Skin of body (tissue), 1 donor: ENCODE measurements at regions not wholly inside any gene's neighbourhood (a gene's known extent, or its start where the extent isn't known, plus 50 kb on each side); places are given as distances from the start of the nearest gene placed in this dataset.

Experiments used
- DNase-seq: peaks from one replicate; lab custom pipeline; 2025; lab: John Stamatoyannopoulos, UW

DNA sequence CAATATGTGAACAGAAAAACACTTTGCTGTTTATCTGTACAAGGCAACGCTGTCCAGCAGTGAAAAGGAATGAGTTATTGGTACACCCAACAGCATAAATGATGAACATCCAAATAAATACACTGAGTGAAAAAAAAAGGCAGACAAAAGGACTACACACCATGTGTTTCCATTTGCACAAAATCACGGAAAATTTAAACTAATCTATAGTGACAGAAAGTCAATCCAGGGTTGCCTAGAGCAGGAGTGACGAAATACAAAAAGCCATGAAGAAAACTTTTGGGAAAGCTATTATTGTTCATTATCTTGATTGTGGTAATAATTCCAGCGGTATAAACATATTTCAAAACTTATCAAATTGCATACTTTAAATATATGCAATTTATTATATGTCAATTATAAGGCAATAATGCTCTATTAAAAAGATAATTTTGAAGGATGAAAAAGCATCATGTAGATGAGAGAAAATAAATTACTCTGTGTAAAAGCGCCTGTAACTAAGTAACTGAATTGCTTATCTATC lies 578.0 kb upstream of the TMEM132C start:
- no peak for DNase-seq

DNA sequence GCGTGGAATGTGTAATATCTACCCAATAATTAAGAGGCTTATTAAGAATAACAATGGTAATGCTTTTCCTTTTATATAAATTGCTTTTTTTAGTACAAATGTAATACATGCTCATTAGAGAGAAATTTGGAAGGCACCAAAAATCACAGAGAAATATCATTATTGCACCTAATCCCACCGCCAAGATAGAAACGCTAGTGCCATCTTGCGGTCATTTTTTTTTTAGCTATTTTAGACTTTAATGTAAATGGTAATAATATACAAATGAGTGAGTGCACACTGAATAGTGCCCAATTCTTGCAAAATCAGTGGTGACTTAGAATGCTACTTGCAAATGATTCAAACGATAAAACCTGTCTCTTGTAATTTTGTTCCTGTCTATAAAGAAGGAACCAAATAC lies 576.8 kb upstream of the TMEM132C start:
- no peak for DNase-seq

DNA sequence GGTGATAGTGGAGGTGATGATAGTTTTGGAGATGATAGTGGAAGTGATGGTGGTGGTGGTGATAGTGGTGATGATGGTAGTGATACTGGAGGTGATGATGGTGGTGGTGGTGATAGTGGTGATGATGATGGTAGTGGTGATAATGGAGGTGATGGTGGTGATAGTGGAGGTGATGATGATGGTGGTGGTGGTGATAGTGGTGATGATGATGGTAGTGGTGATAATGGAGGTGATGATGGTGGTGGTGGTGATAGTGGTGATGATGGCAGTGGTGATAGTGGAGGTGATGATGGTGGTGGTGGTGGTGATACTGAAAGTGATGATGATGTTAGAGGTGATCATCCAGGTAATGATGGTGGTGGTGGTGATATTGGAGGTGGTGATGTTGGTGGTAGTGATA lies 570.0 kb upstream of the TMEM132C start:
- no peak for DNase-seq

DNA sequence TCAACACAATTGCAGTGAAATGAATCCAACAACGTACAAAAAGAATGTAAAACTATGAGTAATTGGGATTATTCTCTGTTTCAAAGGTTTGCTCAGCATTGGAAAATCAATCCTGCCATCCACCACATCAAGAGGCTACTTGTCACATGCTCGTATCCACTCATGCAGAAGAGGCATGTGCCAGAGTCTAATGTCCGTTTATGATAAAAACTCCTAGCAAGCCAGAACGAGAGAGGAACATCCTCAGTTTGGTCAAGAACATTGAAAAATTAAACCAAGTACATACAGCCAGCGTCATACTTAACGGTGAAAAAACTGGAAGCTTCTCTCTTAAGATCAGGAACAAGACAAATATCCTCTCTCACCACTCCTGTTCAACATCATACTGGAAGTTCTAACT lies 563.9 kb upstream of the TMEM132C start:
- DNase-seq: no peak

DNA sequence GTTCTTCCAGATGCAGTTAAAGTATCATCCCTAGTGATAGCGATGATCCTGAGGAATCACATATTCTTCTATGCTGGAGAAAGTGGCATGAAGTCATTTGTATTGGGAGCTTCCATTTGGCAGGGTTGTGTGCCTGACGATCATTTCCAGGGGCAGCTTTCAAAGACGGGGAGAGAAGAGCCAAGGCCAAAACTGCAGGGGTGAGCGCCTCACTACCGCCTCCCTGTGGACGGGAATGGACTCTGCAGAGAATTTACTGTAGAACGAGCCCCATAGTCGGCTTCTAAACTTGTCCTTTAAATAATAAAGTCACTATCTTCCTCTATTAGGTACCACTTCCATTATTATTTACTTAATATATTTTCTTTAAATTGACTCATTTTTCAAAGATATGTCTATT lies 555.9 kb upstream of the TMEM132C start:
- no peak for DNase-seq

DNA sequence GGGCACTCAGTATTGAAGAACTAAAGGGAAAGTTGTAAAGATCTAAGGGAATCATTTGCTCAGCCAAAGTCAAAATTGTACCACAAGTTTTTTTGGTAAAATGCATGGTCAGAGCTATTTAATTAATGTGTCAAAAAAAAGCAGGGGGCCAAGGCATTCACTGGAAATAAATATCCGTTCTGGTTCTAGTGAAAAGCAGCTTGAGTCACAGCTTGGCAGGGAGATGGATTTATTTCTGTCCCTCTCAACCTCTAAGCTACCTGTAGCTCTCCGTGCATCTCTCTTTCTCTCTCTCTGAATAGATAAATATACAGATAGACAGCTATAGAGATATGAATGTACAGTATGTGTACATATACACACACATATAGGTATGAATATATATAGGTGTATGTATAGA lies 554.4 kb upstream of the TMEM132C start:
- no peak for DNase-seq

DNA sequence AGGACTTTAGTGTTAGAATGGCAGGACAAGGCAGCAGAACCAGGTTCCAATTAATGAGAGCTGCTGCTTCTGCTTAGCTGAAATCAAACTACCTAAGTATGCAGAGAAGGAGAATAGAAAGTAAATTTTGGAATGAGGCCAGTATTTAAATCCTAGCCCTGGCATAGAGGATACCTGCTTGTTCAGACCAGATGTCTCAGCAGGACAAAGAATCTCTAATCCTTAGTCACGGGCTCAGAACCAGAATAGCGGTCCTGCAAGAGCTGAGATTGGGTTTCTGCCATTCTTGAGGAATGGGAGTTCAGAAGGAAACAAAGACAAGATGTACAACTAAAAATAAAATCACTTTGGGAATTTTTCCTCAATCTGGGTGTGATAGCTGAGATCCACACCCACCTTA lies 550.8 kb upstream of the TMEM132C start:
- DNase-seq: no peak

DNA sequence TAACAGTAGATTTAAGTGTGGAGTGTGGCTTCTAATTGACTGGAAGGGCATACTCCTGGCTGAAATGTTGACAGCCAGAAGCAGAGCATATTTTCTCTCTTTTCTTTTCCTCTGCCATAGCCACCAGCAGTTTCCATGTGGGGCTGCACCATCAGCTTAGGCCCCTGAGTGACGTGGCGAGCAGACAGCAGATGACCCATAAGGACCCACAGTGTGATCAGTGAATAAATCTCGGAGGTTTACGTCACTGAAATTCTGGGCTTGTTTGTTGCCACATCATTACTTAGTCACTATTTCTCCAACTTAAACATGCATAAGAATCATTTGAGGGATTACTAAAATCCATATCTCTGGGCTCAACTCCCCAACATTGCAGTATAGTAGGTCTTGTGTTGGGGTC lies 549.7 kb upstream of the TMEM132C start:
- DNase-seq: no peak

DNA sequence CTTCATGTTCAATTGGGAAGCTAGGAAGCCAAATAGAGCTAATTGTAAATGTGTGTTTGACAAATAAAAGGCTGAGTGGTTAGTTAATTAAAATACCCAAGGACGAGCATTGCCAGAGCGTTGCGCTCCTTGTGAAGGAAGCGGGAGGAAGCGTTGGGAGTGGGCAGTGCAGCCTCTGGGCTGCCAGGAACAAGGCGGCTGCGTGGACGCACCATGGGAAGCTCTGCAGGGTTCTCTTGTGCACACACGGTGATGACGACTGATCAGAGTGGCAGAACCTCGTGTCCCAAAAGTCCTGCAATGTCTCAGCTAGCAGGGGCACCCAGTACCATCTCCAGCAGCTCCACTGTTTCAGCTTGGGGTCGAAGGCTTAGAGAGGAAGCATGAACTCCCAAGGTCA lies 546.6 kb upstream of the TMEM132C start:
- no peak for DNase-seq

DNA sequence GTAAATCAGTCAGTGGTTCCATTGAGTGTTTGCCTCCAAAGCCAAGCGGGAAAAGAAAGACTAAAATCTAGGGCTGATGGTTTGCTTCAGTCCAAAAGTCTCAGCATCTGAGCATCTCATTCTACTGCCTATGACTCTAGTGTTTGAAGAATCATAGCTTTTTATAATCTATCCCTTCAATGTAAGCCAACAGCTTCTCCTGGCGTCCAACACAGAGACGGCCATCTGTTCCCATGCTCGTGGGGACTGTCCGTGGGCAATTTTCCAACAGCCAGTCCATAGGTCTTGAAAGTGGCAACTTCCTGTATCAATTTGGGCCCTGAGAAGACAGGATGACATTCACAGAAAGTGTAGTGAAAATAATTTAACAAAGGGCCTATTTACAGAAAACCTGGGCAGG lies 544.4 kb upstream of the TMEM132C start:
- no peak for DNase-seq

DNA sequence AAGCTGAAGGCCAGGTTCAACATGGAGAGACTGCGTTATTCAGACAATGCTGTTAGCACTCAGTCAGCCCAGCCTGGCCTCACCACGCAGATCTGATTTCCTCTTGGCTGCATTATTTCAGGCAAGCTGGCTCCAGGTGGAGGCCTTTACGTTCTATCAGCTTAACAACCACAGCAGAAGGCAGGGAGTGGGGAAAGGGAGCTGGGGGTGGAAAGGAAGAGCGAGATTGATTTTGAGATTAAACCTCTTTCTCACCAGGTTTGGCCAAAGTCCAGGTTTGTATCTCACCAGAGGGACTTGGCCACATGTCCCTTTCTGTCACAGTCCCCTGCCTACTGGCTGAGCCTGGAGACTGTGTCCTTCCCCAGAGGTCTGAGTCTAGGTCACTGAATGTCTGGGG lies 543.7 kb upstream of the TMEM132C start:
- no peak for DNase-seq

DNA sequence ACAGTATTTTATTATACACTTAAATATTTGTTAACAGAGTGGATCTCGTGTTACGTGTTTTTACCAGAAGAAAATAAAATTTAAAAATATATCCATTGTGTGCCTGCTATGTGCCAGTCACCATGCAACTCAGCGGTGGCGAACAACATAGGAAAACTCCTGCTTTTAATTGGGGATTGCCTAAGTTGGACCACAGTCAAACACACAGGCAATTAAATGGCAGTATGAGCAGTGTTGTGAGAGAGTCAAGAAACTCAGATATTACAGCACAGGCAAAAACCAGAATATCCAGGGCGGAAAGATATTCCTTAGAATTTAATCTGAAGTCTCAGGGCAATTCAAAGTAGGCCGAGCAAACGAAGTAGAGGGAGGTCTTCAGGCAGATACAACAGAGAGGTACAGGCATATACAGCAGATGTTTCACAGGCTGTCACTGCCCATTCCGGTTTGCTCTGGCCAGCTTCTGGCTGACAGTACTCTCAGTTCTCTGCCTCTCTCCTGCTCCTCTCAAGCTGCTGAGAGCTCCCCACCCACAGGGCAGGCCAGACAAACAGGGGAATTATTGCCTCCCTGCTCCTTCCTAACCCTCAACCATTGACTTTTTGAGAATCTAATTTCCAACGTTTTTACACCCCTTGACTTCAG lies 540.2 kb upstream of the TMEM132C start:
- DNase-seq: peak; percentile 26

DNA sequence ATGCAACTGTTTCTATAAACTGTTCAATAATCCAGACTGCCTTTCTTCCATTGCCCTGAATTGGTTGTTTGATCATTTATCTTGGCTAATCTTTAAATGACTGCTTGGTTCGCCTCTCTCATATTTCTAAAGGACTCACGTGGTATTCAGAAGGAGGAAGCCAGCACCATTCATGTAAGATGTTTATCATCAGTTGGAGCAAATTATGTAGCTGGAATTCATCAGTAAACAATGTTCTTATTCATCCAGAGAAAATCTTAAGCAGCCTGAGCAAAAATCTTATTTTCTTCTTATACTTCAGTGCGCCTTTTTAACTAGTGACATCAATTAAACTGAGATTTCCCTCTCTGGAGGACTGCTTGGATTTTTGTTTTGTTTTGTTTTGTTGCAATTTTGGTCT lies 538.7 kb upstream of the TMEM132C start:
- peak; percentile 24 for DNase-seq

DNA sequence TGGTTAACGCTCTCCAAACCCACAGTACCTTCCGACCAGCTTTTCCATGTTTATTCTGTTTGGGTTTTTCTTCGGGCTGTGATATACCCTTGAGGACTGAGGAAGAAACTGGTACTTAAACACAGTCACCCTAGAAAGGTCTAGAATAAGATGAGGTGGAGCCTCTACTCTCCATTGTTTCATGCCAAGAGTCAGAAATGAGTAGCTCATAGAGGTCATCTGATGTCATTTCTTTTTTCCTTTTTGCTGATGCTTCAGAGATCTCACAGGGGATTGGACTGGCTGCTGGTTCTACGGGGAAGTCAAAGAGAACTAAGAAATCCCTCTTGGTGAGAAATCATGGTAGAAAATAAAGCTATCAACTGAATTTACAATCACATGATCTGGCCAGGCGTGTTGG lies 538.2 kb upstream of the TMEM132C start:
- DNase-seq: no peak

DNA sequence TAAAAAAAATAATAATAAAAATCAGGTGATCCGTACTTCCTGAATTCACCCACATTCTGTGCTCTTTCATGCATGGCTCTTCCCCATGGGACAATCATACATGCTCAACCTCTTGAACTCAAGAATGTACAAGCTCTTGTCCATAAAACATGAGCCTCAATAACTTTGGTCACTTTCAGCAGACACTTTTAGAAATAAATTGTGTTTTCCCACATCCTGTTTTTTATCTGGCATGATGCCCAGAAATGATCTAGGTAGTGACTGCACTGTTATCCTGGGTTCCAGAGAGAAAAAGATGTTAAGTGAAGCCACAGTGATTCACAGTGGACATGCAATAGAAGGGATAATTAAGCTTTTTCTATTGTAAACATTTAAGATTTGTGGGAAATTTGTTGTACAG lies 537.6 kb upstream of the TMEM132C start:
- DNase-seq: no peak

DNA sequence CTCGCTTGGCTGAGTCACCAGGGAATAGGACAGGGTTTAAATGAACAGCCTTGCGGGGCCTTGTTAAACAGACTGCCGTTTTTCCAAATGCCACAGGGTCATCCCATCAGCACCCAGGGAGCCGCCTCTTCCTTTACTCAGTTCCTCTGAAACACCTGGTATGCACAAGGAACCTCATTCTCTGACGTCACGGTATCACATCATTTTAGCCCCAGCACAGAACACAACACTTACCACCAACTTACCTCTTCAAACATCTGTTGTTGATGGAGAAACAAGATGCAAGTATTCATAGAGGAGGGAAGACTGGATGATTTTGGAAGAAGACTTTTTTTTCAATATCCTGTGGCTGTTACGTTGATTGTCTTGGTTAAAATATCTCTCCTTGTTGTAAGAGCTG lies 535.3 kb upstream of the TMEM132C start:
- DNase-seq: no peak

DNA sequence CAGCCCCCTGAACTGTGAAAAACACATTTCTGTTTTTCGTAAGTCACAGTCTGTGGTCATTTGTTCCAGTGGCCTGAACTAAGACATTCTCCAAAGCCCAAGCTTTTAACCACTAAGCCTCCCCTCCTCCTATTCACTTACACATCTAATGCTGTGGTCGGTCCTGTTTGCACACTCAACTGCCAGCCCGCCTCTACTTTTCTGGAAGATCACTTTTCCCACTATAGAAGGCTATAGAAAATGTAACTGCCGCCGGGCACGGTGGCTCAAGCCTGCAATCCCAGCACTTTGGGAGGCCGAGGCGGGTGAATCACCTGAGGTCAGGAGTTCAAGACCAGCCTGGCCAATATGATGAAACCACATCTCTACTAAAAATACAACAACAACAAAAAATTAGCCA lies 524.7 kb upstream of the TMEM132C start:
- DNase-seq: no peak

DNA sequence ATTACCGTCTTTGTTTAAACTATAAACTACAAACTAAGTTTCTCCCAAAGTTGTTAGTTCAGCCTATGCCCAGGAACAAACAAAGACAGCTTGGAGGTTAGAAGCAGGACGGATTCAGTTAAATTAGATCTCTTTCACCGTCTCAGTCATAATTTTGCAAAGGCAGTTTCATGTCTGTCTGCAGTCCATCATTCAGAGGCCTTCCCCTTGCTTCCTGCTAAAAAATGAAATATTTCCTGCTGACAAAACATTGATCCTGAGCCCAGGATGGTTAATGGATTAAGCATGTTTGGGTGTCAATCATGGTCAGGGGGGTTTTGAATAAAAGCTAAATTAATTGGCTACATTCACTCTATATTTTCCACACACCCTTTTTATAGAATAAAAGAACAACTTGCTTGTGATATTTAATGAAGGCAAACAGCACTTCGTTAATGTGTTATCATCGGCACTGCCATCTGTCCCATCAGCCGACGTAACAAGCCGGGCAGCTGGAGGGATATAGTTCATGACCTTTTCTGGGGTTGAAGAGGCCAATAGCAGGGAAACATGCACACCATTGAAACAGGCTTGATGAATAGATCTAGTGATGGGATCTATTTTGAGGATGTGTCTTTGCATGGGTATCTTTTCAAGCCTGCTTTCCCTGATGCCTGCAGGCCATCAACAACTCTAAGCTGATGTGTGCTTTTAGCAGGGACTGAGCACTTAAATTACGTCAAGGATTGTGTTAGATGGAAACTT lies 521.3 kb upstream of the TMEM132C start:
- peak; percentile 79 for DNase-seq

DNA sequence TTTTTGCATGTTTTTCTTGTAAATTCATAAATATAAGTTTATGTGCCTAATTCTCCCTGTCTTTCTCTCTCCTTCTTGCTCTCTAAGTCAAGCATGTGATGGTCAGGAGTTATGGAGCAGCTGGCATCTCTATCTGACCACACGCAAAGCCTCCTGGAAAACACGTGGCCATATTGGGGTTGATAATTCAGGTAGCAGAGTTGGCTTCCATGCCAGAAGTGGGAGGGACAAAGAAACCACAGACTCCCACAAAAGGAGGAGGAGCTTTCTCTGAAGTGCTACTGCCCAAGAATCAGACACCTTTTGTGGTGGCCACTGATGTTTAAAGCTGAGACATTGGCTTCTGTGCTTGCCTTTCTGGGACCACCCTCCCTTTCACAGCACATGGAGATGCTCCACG lies 517.6 kb upstream of the TMEM132C start:
- DNase-seq: no peak

DNA sequence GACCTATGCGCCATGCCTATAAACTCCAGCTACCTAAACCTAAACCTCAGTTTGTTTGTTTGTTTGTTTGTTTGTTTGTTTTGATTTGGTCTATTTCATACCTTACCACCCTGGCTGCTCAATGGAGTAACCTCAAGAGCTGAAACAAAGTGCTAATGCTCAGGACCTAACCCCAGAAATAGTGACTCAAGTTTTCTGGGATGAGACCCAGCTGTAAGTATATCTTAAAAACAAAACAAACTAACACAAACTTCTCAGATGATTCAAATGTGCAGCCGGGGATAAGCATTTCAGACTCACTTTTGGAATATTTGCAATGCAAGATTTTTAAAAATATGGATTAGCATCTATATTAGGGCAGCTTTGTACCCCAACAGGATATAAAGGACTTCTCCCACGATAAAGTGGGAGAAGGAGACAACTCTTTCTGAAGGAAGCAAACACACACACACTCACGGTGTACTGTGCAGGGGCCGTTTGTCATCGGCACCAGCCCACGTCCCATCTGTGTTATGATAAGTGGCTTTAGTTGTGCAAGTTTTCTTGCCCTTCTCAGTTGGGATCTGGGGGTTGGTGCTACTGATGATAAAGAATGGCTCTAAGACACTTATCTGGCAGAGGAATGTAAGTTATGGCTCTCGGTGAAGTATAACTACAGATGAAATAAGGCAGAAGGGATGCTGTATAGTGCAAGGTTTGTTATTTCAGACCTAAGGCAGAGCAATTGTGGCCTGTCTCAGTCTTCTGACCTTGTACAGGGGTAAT lies 516.7 kb upstream of the TMEM132C start:
- DNase-seq: no peak

DNA sequence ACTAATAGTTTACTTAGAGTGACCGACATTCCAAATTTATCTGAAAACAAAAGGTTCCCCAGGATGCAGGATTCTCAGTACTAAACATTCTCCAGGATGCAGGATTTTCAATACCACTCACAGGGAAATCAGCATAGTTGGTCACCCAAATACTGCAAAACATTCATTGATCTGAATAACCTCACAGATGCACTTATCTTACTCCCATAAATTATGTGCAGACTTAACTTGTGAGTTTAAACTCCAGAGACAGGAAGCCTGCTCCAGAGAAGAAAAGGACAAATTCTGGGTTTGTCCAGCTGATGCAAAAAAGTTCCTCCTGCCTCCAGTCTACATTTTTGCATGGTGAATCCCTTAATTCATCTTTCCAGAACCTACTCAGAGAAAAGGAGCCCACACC lies 514.2 kb upstream of the TMEM132C start:
- DNase-seq: no peak

DNA sequence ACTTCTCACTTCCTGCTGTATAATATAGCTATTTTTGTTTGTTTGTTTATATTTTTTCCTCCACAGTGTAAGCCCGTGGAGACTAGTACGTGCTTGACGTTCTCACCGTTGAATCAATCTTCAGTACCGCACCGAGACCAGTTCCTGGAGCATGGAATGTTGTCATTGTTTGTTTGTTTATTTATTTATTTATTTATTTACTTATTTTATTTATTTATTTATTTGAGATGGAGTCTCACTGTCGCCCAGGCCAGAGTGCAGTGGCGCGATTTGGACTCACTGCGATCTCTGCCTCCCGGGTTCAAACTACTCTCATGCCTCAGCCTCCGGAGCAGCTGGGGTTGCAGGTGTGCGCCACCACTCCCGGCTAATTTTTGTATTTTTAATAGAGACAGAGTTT lies 506.6 kb upstream of the TMEM132C start:
- no peak for DNase-seq

DNA sequence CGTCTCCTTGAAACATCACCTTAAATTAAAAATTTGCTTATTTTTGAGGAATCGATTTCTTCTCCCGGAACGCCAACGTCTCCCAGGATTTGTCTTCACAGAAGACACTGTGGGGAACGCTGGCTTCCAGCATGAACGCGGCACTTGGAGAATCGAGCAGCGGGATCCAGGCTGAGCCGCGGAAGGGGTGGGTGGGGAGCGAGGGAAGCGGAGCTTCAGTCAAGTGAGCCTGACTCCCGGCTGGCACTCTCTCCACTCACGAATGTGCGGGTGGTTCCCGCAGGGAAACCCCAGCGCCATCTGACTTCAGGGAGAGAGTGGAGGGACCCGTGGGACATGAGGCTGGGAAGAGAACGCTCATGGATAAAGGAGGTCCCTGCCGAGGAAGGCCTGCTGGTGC lies 506.0 kb upstream of the TMEM132C start:
- no peak for DNase-seq
